ENCODE measurements at regions not wholly inside any gene's neighbourhood (a gene's known extent, or its start where the extent isn't known, plus 50 kb on each side); places are given as distances from the start of the nearest gene placed in this dataset.

DNA sequence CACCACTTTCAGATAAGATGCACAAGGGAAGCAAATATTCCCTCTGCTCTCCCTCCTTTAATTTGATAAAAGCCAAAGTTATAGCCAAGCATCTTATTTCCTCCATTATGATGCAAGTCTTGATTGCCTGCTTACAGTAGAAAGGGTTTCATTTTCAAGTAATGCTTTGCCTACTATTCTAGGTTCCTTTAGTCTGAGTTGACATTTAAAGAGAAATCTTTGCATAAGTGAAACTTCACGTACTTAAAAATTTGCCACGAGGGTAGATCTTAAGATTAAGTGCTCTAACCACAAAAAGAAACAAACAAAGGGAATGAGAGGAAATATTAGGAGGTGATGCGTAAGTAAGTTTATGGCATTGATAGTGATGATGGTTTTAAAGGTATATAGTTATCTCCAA is 78.1 kb upstream of the VWDE start:
- intact Hi-C loops (cut with micrococcal nuclease; ENCODE audit: unreplicated experiment), result no loop called here
- no peak for DNase-seq
- no TSS peak for BruUV-seq (replicated peaks)
- no peaks in the 10 kb centered on the region for H3K9me3 Mint-ChIP-seq (ENCODE audit: low read depth, unreplicated experiment)
- H3K27ac Mint-ChIP-seq (ENCODE audit: unreplicated experiment), result no peak overlapping the region
- no peaks in the 10 kb centered on the region for H3K4me1 Mint-ChIP-seq (ENCODE audit: low read depth, unreplicated experiment)
- no peak for TF ChIP-seq CTCF (IDR thresholded peaks at IDR 0.05; ENCODE audit: unreplicated experiment)
- no peak overlapping the region for H3K4me3 Mint-ChIP-seq (ENCODE audit: low read depth, unreplicated experiment)
- no peaks in the 10 kb centered on the region for H3K27me3 Mint-ChIP-seq (ENCODE audit: unreplicated experiment)
- no peaks in the 10 kb centered on the region for H3K36me3 Mint-ChIP-seq (ENCODE audit: insufficient read depth, unreplicated experiment)
- CTCF ChIA-PET, result no interaction called here

DNA sequence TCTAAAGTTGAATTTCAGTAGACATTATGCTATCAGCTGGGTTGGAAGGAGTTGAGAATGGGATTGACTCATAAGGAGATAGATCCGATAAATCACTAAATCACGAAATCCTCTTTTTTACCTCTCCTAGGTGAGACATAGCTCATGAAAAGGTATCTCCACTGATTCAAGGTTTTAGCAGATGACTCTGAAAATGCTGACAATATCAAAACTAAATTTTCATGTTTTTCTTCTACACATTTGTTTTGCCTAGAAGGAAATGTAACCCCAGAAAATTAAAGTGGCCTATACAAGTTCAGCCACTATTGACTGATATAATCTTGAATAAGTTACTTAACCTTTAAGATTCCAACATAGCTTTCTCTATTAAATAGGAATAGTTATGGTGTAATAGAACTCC is 82.2 kb upstream of the VWDE start:
- no peaks in the 10 kb centered on the region for H3K9me3 Mint-ChIP-seq (ENCODE audit: low read depth, unreplicated experiment)
- H3K4me1 Mint-ChIP-seq (ENCODE audit: low read depth, unreplicated experiment), result peaks cover 8% of the 10 kb centered on the region
- CTCF ChIA-PET, result no interaction called here
- H3K36me3 Mint-ChIP-seq (ENCODE audit: insufficient read depth, unreplicated experiment), result no peaks in the 10 kb centered on the region
- H3K27me3 Mint-ChIP-seq (ENCODE audit: unreplicated experiment), result no peaks in the 10 kb centered on the region
- intact Hi-C loops (cut with micrococcal nuclease; ENCODE audit: unreplicated experiment), result no loop called here
- TF ChIP-seq CTCF (IDR thresholded peaks at IDR 0.05; ENCODE audit: unreplicated experiment), result no peak
- no peak for DNase-seq
- BruUV-seq (replicated peaks), result no TSS peak
- H3K27ac Mint-ChIP-seq (ENCODE audit: unreplicated experiment), result no peak overlapping the region
- H3K4me3 Mint-ChIP-seq (ENCODE audit: low read depth, unreplicated experiment), result no peak overlapping the region

- H3K4me3 Mint-ChIP-seq (ENCODE audit: low read depth, unreplicated experiment), result no peak overlapping the region
- DNase-seq, result no peak
- CTCF ChIA-PET, result interaction anchor here (0.7 to 1.9 kb wide), 11 partner anchors 13 to 1454 kb away, joined by 3 to 25 read pairs (median 3); partner anchors contain the start of gene ARL4A
- TF ChIP-seq CTCF (IDR thresholded peaks at IDR 0.05; ENCODE audit: unreplicated experiment), result no peak
- BruUV-seq (replicated peaks), result no TSS peak
- no peaks in the 10 kb centered on the region for H3K27me3 Mint-ChIP-seq (ENCODE audit: unreplicated experiment)
- intact Hi-C loops (cut with micrococcal nuclease; ENCODE audit: unreplicated experiment), result no loop called here
- H3K36me3 Mint-ChIP-seq (ENCODE audit: insufficient read depth, unreplicated experiment), result no peaks in the 10 kb centered on the region
- no peaks in the 10 kb centered on the region for H3K9me3 Mint-ChIP-seq (ENCODE audit: low read depth, unreplicated experiment)
- no peak overlapping the region for H3K27ac Mint-ChIP-seq (ENCODE audit: unreplicated experiment)
- peaks cover 8% of the 10 kb centered on the region for H3K4me1 Mint-ChIP-seq (ENCODE audit: low read depth, unreplicated experiment)
Observed at GRCh38 chr7:12488341-12488740, 82.2 kb upstream of the SCIN start.

DNA sequence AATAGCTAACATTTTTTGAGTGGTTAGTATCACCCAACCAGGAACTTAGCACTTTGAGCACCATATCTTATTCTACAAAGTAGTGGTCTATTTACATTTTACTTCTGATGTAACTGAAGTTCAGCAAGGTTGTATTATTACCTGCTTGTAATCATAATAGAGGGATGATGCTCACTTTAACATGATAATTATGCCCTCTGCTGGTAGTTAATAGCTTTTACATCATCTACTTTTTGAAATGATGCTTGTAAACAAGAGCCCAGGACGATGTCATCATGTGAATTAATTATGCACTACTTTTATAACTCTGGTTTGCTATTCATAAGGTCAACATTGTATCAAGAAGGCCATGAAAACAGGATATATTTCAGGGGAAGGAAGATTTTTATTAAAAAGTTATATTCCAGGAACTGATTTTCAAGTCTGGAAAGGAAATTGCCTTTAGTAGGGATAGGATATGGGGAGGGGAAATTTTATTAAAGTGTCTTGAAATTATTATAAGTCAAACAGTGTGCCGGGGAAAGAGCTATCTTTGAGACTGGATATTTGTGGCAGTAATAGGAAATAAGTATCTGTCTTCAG is 80.3 kb upstream of the SCIN start:
- no peak for DNase-seq
- no peaks in the 10 kb centered on the region for H3K27me3 Mint-ChIP-seq (ENCODE audit: unreplicated experiment)
- no peaks in the 10 kb centered on the region for H3K9me3 Mint-ChIP-seq (ENCODE audit: low read depth, unreplicated experiment)
- no peaks in the 10 kb centered on the region for H3K36me3 Mint-ChIP-seq (ENCODE audit: insufficient read depth, unreplicated experiment)
- peaks cover 18% of the 10 kb centered on the region for H3K4me1 Mint-ChIP-seq (ENCODE audit: low read depth, unreplicated experiment)
- no peak overlapping the region for H3K27ac Mint-ChIP-seq (ENCODE audit: unreplicated experiment)
- H3K4me3 Mint-ChIP-seq (ENCODE audit: low read depth, unreplicated experiment), result no peak overlapping the region
- CTCF ChIA-PET, result interaction anchor here (0.6 to 2.3 kb wide), 16 partner anchors 15 to 1165 kb away, joined by 3 to 66 read pairs (median 4); no protein-coding TSS in a partner anchor
- intact Hi-C loops (cut with micrococcal nuclease; ENCODE audit: unreplicated experiment), result loop anchor here (1.0 to 10.0 kb wide), 6 partner anchors 32 to 655 kb away; no protein-coding TSS in a partner anchor
- no TSS peak for BruUV-seq (replicated peaks)
- TF ChIP-seq CTCF (IDR thresholded peaks at IDR 0.05; ENCODE audit: unreplicated experiment), result peak; percentile 53
